Left renal pelvis (tissue), 4 donors: ENCODE measurements at regions not wholly inside any gene's neighbourhood (a gene's known extent, or its start where the extent isn't known, plus 50 kb on each side); places are given as distances from the start of the nearest gene placed in this dataset.

Experiments
- DNase-seq, 4 donors: peaks; one replicate each; pipeline ENCODE4 v3.0.0-alpha.2; 2013; ENCODE audit warnings: low read depth in 4 of 4, low spot score in 3 of 4

GRCh38 chr13:106681997-106682396, 114.1 kb upstream of the ARGLU1 start:
- DNase-seq: no peak

GRCh38 chr13:106681536-106681935, 113.6 kb upstream of the ARGLU1 start:
- no peak for DNase-seq

GRCh38 chr13:106680796-106681472, 113.0 kb upstream of the ARGLU1 start:
- no peak for DNase-seq

- no peak for DNase-seq
These were observed 110.9 kb upstream of the ARGLU1 start for GRCh38 chr13:106678646-106679418.

GRCh38 chr13:106675311-106675710, 107.4 kb upstream of the ARGLU1 start:
- DNase-seq: no peak

GRCh38 chr13:106660746-106661625, 93.0 kb upstream of the ARGLU1 start:
- no peak for DNase-seq

GRCh38 chr13:106657104-106657503, 89.2 kb upstream of the ARGLU1 start:
- DNase-seq: no peak

GRCh38 chr13:106656186-106656585, 88.2 kb upstream of the ARGLU1 start:
- no peak for DNase-seq

- DNase-seq: no peak
These were observed 83.5 kb upstream of the ARGLU1 start for GRCh38 chr13:106651442-106651841.

GRCh38 chr13:106650690-106651205, 82.8 kb upstream of the ARGLU1 start:
- no peak for DNase-seq

- DNase-seq: no peak
These were observed 81.6 kb upstream of the ARGLU1 start for GRCh38 chr13:106649495-106649894.

GRCh38 chr13:106640515-106640914, 72.6 kb upstream of the ARGLU1 start:
- DNase-seq: no peak

- no peak for DNase-seq
These were observed 69.6 kb upstream of the ARGLU1 start for GRCh38 chr13:106637519-106637918.

GRCh38 chr13:106636492-106636891, 68.6 kb upstream of the ARGLU1 start:
- DNase-seq: no peak

GRCh38 chr13:106635616-106636015, 67.7 kb upstream of the ARGLU1 start:
- DNase-seq: no peak

GRCh38 chr13:106633321-106633720, 65.4 kb upstream of the ARGLU1 start:
- DNase-seq: no peak

GRCh38 chr13:106630650-106631049, 62.7 kb upstream of the ARGLU1 start:
- no peak for DNase-seq

GRCh38 chr13:106630162-106630561, 62.2 kb upstream of the ARGLU1 start:
- no peak for DNase-seq

- DNase-seq: no peak
These were observed 61.2 kb upstream of the ARGLU1 start for GRCh38 chr13:106628936-106629659.

- DNase-seq: no peak
These were observed 58.5 kb upstream of the ARGLU1 start for GRCh38 chr13:106626473-106626872.
